ENCODE measurements at regions not wholly inside any gene's neighbourhood (a gene's known extent, or its start where the extent isn't known, plus 50 kb on each side); places are given as distances from the start of the nearest gene placed in this dataset.
"Not testable (repeated sequence)": the region's sequence is repeated elsewhere in the genome, so short reads cannot be mapped to it uniquely, and the experiment has no call there.

DNA sequence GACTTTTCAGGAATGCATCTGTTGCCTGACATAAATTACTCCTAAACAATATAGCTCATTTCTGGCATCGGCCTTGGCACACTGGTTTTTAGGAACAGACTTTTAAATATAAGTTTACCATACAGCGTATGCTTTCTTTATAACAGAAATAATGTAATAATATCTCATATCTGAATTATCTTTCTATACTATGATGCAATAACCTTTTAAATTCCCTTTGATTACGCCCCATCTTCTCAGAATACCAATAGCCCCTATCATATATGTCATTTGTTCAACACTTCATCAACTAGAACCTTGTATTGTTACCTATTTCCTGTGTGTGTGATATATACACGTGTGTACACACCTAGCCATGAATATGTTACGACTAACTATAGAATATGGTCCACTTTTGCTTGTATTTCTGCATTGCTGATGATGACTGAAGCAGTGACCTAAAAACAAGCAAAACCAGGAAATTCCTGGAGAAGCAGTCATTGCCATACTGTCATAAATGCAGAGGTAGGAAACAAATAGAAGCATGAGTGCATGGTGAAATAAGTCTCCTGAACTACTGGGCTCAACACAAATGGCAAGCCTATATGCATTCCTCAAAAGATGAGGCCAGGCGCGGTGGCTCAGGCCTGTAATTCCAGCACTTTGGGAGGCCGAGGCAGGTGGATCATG lies 618.4 kb upstream of the NRP1 start:
- no peak for DNase-seq

DNA sequence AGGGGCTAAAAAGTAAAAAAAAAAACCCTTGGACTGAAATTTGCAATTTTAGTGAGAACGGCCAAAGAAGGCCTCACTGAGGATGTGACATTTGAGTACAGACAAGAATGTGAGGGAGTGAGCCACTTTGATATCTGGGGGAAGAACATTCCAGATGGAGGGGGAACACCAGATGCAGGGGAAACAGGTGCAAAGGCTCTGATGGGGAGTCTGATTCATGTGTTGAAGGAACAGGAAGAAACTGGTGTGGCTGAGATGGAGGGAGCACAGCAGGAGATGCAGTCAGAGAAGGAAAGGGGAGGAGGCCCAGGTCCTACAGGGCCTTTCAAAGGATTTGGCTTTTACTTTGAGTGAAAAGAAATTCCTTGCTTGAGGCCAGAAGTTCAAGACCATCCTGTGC lies 615.7 kb upstream of the NRP1 start:
- no peak for DNase-seq

DNA sequence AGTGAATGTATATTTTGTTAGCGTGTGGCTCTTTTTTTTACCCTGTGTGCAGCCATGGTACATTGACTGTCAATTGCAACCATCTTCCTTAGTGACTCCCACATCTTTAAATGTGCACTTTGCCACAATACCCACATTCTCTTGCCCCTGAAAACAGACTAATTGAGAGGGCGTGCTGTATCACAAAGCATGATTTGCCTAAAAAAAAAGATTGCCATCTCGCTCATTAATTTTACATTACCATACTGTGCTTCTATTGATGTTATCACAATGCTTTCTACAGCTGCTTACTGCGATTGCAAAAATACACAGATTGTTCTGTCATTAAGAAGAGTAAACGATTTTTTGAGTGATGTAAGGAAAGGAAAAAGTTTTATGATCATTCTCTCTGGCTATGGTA lies 613.1 kb upstream of the NRP1 start:
- peak; percentile 83 to 88 for DNase-seq

DNA sequence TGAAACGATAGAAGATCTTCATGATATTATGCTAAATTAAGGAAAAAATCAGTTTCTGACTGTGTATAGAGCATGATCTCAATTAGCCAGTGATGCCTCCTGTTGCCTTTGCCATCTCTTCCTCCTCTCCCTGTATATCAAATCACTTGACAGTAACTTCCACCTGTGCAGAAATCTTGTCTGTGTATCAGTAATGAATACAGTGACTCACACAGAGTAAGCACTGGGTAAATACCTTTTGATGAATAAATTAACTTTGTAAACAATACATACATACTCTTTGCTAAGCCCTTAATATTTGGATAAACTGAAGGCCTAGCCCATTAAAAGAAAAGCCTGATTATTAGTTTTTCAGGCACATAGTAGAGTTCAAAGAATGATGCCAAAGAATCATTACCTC lies 610.6 kb upstream of the NRP1 start:
- DNase-seq: no peak

DNA sequence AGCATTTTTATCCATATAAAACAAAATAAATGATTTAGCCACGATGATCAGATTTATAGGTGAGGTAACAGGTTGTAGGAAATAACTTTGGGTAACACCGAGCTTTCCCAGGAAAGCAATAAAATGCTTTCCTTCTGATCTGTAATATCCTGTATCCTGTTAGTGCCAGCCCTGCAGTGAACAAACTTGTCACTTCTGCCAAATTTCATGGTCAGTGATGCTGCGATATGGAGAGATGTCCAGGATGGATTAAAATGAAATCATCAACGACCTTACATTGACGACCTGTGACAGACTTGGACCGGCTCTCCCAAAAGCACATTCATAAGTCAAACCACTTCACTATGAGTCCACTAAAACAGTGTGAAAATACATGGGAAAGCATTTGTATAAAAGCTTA lies 608.0 kb upstream of the NRP1 start:
- no peak for DNase-seq

DNA sequence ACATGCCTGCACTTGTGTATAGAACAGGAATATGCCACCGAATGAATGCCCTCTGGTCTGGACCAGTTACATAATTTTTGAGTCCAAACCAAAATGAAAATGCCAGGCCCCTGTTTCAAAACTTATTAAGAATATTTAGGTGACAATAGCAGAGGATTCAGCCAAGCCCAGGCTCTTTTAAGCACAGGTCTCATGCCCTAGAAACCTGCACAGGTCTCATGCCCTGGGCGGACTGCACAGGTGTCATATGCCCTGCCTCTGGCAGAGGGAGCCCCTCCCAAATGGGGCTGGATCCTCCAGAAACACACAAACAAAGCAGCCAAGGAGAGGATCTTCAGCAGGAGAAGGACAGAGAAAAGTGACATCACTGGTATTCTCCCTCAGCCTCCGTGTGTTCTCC lies 605.4 kb upstream of the NRP1 start:
- peak in 1 of 2 experiments; percentile 17 for DNase-seq

DNA sequence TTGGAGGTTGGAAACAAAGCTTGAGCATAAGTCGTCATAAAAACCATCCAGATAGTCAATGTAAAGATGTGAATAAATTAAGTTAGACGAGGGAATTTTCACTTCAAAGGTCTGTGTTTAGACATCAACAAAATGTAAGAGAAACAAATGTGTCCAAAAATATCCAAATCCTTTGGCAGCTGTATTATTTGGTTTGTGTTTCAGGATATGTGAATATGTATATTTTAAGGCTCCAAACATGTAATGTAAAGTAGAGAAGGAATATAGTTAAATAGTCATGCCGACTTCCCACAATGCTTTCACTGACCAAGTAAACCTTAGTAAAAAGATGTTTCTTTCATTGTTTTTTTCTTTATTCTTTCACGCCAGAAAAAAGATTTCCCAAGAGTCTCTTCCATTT lies 604.9 kb upstream of the NRP1 start:
- no peak for DNase-seq

DNA sequence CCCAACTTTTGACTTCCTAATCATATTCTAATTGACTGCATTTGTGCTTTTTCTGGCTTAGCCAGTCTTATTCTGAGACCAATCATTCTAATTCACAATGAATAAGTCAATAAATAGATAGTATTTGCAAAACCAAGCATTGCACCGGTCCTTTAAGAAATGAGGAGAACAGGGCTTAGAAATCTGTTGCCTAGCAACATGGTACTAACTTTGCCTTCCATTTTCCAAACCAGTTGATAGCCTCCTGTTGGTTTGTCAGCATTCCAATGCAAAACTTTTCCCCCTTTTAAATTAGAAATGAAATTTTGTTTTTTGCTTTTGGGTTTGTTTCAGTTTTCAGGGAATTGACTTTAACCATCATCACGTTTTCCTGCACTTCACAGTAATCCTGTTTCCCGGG lies 603.5 kb upstream of the NRP1 start:
- DNase-seq: no peak

DNA sequence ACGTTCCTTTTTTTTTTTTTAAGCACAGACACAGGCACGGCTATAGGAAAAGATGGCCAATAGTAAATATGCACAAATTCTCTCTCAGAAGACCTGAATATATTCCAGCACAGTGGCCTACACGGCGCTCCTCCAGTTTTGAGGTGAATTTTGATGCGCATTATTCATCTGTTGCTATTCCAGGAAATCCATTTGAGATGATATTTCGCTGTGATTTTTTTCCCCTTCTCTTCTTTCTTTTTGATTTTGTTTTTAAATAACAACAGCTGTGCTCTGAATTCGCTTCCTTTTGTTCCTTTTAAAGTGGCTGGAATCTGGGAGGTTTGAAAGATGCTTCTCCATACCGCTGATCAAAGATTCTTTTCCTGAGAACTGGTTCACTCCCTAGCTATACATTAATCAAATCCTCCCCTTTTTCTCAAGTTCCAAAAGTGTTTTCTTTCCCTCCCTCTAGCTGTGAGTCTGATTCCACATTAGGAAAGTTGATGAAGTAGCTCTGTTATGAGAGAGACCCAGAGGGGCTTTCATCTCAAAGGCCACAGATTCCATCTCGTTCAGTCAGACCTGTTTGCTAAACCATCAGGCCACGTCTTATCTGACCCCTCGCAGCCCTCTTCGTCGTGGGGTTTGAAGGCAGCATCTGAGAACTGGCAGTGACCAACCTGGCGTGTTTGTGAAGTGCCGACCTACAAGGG lies 602.7 kb upstream of the NRP1 start:
- DNase-seq: no peak

DNA sequence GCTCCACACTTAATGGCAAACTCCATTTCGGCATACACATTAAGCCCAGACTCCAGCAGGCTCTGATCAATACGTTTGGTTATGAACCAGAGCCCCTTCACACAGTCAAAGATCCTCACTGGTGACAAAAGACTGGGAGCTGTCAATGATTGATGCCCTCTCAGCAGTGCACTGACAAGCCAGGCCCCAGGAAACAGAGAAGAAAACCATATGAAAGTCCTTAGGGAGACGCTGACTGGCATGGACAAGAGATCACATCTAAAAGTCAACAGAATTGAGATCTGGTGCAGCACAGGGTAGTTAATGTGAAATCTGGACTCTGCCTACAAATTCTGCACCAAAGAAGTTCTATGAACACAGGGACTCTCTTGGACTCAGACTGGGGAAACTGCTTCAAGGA lies 600.9 kb upstream of the NRP1 start:
- DNase-seq: no peak

DNA sequence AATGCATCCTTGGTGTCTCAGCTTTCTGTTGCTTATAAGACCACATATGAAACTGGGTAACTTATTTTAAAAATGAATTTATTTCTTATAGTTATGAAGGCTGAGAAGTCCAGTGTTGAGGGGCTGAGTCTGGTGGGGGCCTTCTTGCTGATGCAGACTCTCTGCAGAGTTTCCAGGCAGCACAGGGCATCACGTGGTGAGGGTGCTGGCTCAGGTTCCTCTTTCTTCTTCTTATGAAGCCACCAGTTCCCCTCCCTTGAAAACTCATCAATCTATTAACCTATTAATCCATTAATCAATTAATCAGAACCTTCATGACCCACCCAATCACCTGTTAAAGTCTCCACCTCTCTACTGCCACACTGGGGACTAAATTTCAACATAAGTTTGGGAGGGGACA lies 595.6 kb upstream of the NRP1 start:
- DNase-seq: no peak

DNA sequence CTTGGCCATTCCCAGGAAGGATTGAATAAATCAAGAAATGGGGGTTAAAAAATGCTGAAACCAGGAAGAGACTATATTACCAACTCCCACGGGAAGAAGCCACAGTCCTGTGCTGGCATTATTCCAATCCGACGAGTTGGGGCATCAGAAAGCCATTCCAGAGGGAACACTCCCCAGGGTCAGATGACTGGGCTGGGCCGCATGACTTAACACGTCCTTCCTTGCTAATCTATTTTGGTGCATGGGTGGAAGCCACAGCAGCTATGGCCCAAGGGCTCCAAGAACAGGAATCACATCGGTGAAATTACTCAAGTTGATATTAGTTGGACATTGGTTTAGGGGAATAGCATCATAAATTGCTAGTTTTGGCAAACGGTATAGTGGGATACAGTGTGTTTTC lies 592.9 kb upstream of the NRP1 start:
- DNase-seq: no peak

DNA sequence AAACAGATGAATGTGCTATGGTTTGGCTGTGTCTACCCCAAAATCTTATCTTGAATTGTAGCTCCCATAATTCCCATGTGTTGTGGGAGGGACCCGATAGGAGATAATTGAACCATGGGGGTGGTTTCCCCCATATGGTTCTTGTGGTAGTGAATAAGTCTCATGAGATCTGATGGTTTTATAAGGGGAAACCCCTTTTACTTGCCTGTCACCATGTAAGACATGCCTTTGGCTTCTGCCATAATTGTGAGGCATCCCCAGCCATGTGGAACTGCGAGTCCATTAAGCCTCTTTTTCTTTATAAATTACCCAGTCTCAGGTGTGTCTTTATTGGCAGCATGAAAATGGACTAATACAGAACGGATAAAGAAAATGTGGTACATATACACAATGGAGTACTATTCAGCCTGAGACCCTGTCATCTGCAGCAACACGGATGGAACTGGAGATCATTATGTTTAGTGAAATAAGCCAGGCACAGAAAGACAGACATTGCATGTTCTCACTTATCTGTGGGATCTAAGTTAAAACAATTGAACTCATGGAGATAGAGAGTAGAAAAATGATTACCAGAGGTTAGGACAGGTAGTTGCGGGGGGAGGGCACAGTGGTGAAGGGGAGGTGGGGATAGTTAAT lies 587.6 kb upstream of the NRP1 start:
- no peak for DNase-seq

DNA sequence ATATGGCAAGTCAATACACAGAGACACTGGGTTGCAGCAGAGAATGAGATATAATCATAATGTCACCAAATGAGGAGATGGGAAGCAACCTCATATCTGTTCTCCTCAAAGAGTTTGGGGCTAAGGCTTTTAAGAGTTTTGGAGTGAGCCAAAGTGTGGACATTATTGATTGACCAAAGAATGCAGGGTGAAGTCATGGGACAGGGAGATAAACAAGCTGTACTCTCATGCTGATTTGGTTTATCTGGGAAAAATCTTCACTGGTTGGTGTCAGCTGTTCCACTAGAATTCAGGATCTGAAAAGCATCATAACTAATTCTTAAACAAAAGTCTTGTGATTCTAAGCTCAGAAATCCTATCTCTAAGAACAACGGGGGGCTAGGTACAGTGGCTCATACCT lies 585.9 kb upstream of the NRP1 start:
- DNase-seq: no peak

DNA sequence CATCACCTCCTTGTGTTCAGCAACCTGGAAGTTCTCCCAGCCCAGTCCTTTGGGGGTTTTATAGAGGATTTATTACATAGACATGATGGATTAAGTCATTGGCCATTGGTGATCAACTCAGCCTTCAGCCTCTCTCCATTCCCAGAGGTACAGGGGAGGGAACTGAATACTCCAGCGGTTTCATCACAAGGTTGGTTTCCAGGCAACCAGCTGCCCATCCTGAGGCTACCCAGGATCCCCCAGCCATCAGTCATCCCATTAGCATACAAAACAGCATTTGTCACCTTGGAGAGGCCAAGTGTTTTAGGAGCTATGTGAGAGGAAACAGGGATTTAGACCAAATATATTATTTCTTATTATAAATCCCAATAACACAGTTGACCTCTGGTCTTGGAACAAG lies 584.8 kb upstream of the NRP1 start:
- DNase-seq: no peak

DNA sequence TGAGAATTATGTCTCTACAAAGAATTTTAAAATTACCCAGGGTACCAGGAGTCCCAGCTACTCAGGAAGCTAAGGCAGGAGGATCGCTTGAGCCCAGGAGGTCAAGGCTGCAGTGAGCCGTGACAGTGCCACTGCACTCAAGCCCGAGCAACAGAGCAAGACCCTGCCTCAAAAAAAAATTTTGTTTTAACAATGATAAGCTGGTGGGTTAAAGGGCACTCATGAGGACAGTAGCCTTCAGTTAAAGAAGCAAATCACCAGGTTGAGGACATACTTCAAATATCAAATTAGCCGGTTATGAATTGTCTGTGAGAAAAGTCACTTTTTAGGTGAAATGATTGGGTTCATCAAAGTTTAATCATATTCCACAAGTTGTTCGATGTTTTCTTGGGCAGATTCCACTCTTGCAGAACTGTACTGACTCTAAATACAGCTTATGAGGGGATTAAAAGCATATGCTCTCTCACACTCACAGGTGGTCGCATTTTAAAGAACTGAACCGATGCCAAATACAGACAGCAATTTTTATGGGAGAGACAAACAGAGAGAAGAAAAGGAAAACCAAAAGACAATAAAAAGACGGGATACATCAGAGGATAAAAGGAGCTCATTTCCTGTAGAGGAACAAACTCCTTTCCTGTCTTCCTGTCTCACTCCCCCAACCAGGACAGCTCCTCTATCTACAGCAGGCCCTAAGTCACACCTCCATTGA lies 582.8 kb upstream of the NRP1 start:
- DNase-seq: no peak

DNA sequence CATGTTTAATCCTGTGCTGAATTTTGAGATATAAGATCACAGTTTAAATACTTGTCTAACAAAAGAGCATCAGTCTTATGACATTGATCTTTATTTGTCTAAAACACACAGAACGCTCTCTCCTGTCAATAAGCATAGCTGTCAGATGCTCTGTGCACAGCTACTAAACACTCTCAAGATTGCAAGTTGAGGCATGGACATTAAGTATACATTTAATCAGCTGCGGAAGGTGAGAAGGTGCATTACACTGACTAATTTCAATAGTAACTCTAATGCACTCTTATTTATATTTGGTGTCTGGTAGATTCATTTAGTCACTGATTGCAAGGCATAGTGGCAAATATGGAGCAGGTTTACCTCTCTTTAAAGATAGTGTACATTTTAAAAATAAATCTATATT lies 580.3 kb upstream of the NRP1 start:
- no peak for DNase-seq

DNA sequence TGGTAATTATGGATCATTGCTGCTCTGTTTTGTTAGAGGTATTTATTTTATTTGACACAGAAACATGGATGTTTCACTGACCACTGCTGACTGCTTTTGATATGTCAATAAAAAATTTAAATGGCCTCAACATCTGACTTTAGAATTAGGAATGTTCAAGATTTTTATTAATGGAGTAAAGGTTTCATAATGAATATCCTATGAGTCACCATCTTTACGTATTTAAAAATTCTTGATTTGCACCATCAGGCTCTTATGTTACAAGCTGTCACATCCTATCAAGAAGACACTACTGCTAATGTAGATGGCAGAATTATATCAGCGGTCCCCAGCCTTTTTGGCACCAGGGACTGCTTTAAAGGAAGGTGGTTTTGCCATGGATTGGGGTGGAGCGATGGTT lies 578.7 kb upstream of the NRP1 start:
- DNase-seq: no peak

DNA sequence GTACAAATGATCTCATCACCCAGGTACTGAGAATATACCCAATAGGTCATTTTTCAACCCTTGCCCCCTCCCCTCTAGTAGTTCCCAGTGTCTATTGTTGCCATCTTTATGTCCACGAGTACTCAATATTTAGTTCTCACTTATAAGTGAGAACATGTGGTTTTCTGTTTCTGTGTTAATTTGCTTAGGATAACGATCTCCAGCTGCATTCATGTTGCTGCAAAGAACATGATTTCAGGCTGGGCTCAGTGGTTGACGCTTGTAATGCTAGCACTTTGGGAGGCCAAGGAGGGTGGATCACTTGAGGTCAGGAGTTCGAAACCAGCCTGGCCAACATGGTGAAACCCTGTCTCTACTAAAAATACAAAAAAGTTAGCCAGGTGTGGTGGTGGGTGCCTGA lies 575.0 kb upstream of the NRP1 start:
- DNase-seq: not testable (repeated sequence)

DNA sequence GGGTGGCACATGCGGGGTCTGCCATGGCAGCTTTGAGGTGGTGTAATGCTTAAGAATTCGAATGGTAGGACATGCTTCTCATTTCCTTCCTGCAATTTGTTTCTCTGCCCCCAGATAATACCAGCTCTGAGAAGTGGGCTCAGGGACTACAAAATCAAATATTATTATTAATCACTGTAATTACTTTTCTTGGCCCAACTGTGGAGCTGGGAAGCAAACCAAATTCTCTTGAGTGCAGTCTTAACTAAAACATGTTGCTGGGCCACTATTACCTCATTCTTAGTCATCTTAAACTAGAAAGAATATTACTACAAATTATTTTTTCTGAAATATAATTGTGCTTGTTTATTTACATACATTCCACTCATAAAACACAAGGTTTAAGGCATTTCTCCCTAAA lies 566.7 kb upstream of the NRP1 start:
- no peak for DNase-seq

DNA sequence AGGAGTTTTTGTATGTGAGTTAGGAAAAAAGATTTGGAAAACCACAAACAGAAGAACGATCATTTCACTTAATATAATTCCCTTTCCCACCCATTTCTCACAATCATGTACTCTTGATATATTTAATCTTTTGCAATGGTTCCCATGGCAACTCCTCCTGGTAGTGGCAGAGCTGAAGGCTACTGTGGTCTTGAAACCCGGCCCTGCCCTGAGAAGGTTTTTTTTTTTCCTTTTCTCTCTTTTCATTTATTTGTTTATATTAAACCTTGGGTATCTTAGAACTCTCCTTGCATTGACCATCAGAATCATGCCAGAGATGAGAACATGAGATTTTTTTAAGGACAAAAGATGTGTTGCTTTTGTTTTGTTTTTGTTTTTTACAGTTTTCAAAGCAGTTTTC lies 566.1 kb upstream of the NRP1 start:
- DNase-seq: no peak

DNA sequence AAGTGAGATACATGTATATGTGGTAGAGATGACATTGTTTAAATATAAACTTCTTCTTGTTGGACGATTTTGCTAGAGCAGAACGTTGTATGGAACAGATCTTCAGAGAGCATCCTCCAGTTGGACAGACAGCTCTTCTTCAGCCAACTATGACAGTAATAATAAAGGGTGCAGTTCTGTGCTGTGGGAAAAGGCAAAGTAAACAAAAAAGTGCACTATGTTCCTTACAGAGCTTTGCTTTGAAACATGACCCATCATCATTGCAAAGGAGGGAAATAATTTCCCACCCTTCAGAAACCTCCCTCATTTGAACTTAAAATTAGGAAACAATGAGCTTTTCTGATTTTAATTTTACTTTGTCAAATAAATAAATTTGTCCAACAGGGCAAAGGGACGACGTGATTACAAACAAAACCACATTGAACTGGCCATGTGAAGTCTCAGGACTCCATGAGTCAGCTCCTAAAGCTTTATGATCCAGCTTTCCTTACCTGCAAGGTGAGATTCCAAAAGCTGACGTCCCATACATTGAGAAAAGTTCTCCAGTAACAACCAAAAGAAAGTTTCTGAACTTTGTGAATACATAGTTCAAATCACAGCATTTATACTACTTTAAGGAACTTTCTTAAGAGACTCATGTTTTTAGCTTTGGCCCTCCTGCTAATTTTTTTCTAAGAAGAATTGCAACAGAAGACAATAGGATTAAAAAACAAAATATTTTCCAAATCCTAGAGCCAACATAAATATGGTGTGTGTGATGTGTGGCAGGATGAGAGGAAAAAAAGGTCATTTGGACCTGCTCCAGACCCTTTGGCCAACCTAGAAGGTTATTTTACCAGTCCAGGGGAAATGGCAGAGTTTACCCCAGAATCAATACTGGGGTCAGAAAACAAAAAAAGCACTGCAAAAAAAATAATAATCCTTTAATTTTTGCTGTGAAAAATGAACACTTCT lies 565.4 kb upstream of the NRP1 start:
- DNase-seq: no peak

DNA sequence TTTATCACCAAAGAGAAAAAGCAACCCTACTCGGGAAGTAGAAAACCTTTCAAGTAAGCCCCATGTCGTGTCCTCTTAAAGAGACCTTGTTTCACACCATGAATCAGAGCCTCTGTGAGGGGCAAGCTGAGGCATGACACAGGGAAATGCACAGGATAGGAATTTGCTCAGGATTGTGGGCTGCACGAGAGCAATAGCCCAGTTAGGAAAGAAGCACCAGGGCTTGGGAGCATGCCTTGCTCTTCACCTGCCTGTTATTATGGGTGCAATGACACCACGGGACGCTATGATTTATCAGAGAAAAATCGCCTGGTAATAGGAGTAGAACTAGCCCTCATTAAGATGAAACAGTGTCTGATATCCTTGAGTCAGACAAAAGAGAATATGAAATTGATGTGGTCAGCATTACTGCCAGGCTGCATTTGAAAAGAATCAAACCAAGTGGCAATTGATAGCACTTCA lies 562.9 kb upstream of the NRP1 start:
- no peak for DNase-seq
